ENCODE measurements at regions not wholly inside any gene's neighbourhood (a gene's known extent, or its start where the extent isn't known, plus 50 kb on each side); places are given as distances from the start of the nearest gene placed in this dataset.

GRCh38 chr9:87442451-87442850 is 55.2 kb upstream of the DAPK1 start:
- TF ChIP-seq RBBP5 (IDR thresholded peaks at IDR 0.05; ENCODE audit: borderline replicate concordance, low read depth, low read length), result no peak
- no peak for TF ChIP-seq CTCF (IDR thresholded peaks at IDR 0.05; ENCODE audit: control extremely low read depth in 1 of 3, insufficient read depth in 1 of 3, low read depth in 1 of 3, low read length in 3 of 3)
- no peak for TF ChIP-seq CBX5 (IDR thresholded peaks at IDR 0.05; ENCODE audit: low read depth, low read length)
- TF ChIP-seq SIRT6 (IDR thresholded peaks at IDR 0.05; ENCODE audit: low read length), result no peak
- no peak for TF ChIP-seq JUND (IDR thresholded peaks at IDR 0.05; ENCODE audit: low read length)
- no peak for TF ChIP-seq POLR2AphosphoS5 (IDR thresholded peaks at IDR 0.05; ENCODE audit: low read depth, low read length)
- no peak for TF ChIP-seq SP1 (IDR thresholded peaks at IDR 0.05; ENCODE audit: low read depth, low read length)
- TF ChIP-seq YY1 (IDR thresholded peaks at IDR 0.05; ENCODE audit: low read depth, low read length), result no peak
- no peak for TF ChIP-seq RNF2 (IDR thresholded peaks at IDR 0.05; ENCODE audit: borderline replicate concordance, low read depth, low read length, missing control alignments, poor library complexity, severe bottlenecking)
- no peak for TF ChIP-seq TEAD4 (IDR thresholded peaks at IDR 0.05; ENCODE audit: low read depth, low read length)
